ENCODE measurements at regions not wholly inside any gene's neighbourhood (a gene's known extent, or its start where the extent isn't known, plus 50 kb on each side); places are given as distances from the start of the nearest gene placed in this dataset.

DNA sequence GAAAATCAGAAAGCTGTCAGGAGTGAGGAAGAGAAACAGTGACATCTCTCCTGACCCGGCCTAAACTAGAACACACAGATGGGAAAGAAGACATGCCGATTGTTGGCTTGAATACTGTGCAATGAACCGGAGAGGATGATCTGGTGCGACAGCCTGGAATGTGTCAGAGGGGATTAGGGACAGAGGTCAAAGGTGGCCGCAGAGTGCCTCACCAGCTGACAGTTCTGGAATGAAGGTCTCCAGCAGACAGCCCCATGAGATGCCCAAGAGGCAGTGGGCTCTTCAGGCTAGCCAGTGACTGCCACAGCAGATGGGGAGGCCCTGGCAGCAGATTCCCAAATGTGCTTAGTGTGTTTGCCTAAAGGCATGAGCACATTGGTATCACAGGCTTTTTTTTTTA is 623.2 kb downstream of the CDH8 start:
- no peaks in the 10 kb centered on the region for H3F3A ChIP-seq (replicated peaks; ENCODE audit: low read depth)
- no peaks in the 10 kb centered on the region for H3K27me3 ChIP-seq (ENCODE audit: insufficient read depth)
- no peaks in the 10 kb centered on the region for H3K36me3 Mint-ChIP-seq (ENCODE audit: low read depth)
- no peaks in the 10 kb centered on the region for H3K79me2 ChIP-seq (replicated peaks; ENCODE audit: insufficient read depth)
- H3K4me1 ChIP-seq (ENCODE audit: insufficient read depth) = no peaks in the 10 kb centered on the region
- ATAC-seq (no peak), DNase-seq (ENCODE audit: low spot score) (no peak)
- H3K9me2 ChIP-seq (ENCODE audit: insufficient read depth) = no peaks in the 10 kb centered on the region
- no peak overlapping the region for H3K4me3 Mint-ChIP-seq
- H3K9me3 Mint-ChIP-seq = no peaks in the 10 kb centered on the region
- H3K4me2 ChIP-seq = no peak overlapping the region
- no peak overlapping the region for H2AFZ ChIP-seq
- no peaks in the 10 kb centered on the region for H4K20me1 ChIP-seq (replicated peaks; ENCODE audit: insufficient read depth)
- no peak overlapping the region for H3K4me3 ChIP-seq
- H3K27ac Mint-ChIP-seq = no peak overlapping the region
- no peaks in the 10 kb centered on the region for H3K36me3 ChIP-seq (ENCODE audit: insufficient read depth)
- H3K27me3 Mint-ChIP-seq (ENCODE audit: insufficient read depth, low read depth, poor library complexity) = no peaks in the 10 kb centered on the region
- TF ChIP-seq, protein P1, sequence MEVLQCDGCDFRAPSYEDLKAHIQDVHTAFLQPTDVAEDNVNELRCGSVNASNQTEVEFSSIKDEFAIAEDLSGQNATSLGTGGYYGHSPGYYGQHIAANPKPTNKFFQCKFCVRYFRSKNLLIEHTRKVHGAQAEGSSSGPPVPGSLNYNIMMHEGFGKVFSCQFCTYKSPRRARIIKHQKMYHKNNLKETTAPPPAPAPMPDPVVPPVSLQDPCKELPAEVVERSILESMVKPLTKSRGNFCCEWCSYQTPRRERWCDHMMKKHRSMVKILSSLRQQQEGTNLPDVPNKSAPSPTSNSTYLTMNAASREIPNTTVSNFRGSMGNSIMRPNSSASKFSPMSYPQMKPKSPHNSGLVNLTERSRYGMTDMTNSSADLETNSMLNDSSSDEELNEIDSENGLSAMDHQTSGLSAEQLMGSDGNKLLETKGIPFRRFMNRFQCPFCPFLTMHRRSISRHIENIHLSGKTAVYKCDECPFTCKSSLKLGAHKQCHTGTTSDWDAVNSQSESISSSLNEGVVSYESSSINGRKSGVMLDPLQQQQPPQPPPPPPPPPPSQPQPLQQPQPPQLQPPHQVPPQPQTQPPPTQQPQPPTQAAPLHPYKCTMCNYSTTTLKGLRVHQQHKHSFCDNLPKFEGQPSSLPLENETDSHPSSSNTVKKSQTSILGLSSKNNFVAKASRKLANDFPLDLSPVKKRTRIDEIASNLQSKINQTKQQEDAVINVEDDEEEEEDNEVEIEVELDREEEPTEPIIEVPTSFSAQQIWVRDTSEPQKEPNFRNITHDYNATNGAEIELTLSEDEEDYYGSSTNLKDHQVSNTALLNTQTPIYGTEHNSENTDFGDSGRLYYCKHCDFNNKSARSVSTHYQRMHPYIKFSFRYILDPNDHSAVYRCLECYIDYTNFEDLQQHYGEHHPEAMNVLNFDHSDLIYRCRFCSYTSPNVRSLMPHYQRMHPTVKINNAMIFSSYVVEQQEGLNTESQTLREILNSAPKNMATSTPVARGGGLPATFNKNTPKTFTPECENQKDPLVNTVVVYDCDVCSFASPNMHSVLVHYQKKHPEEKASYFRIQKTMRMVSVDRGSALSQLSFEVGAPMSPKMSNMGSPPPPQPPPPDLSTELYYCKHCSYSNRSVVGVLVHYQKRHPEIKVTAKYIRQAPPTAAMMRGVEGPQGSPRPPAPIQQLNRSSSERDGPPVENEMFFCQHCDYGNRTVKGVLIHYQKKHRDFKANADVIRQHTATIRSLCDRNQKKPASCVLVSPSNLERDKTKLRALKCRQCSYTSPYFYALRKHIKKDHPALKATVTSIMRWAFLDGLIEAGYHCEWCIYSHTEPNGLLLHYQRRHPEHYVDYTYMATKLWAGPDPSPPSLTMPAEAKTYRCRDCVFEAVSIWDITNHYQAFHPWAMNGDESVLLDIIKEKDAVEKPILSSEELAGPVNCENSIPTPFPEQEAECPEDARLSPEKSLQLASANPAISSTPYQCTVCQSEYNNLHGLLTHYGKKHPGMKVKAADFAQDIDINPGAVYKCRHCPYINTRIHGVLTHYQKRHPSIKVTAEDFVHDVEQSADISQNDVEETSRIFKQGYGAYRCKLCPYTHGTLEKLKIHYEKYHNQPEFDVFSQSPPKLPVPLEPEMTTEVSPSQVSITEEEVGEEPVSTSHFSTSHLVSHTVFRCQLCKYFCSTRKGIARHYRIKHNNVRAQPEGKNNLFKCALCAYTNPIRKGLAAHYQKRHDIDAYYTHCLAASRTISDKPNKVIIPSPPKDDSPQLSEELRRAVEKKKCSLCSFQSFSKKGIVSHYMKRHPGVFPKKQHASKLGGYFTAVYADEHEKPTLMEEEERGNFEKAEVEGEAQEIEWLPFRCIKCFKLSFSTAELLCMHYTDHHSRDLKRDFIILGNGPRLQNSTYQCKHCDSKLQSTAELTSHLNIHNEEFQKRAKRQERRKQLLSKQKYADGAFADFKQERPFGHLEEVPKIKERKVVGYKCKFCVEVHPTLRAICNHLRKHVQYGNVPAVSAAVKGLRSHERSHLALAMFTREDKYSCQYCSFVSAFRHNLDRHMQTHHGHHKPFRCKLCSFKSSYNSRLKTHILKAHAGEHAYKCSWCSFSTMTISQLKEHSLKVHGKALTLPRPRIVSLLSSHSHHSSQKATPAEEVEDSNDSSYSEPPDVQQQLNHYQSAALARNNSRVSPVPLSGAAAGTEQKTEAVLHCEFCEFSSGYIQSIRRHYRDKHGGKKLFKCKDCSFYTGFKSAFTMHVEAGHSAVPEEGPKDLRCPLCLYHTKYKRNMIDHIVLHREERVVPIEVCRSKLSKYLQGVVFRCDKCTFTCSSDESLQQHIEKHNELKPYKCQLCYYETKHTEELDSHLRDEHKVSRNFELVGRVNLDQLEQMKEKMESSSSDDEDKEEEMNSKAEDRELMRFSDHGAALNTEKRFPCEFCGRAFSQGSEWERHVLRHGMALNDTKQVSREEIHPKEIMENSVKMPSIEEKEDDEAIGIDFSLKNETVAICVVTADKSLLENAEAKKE (CRISPR knock-in tag; IDR thresholded peaks at IDR 0.05) = no peak
- TF ChIP-seq STAT1 (IDR thresholded peaks at IDR 0.05; ENCODE audit: unreplicated experiment) = no peak
- no peak for TF ChIP-seq REST (IDR thresholded peaks at IDR 0.05; ENCODE audit: unreplicated experiment)
- TF ChIP-seq POLR2AphosphoS5 (IDR thresholded peaks at IDR 0.05; ENCODE audit: low read depth) = no peak
- no peak for TF ChIP-seq ZNF331 (CRISPR knock-in tag; IDR thresholded peaks at IDR 0.05; ENCODE audit: low read depth)
- no peak for TF ChIP-seq NANOG (IDR thresholded peaks at IDR 0.05; ENCODE audit: borderline replicate concordance)
- no peak for TF ChIP-seq EZH2 (IDR thresholded peaks at IDR 0.05; ENCODE audit: low read depth, unreplicated experiment)
- no peak for TF ChIP-seq ZNF114 (CRISPR knock-in tag; IDR thresholded peaks at IDR 0.05)
- no peak for TF ChIP-seq JUNB (IDR thresholded peaks at IDR 0.05; ENCODE audit: unreplicated experiment)
- TF ChIP-seq, protein P2, sequence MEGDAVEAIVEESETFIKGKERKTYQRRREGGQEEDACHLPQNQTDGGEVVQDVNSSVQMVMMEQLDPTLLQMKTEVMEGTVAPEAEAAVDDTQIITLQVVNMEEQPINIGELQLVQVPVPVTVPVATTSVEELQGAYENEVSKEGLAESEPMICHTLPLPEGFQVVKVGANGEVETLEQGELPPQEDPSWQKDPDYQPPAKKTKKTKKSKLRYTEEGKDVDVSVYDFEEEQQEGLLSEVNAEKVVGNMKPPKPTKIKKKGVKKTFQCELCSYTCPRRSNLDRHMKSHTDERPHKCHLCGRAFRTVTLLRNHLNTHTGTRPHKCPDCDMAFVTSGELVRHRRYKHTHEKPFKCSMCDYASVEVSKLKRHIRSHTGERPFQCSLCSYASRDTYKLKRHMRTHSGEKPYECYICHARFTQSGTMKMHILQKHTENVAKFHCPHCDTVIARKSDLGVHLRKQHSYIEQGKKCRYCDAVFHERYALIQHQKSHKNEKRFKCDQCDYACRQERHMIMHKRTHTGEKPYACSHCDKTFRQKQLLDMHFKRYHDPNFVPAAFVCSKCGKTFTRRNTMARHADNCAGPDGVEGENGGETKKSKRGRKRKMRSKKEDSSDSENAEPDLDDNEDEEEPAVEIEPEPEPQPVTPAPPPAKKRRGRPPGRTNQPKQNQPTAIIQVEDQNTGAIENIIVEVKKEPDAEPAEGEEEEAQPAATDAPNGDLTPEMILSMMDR (conservative IDR thresholded peaks at IDR 0.05; ENCODE audit: low read depth in 2 of 2) = no peak
- no peak for TF ChIP-seq CREB1 (CRISPR knock-in tag; IDR thresholded peaks at IDR 0.05; ENCODE audit: low read depth)
- no peak overlapping the region for H3K27ac ChIP-seq (ENCODE audit: low read depth)
- peaks cover 5% of the 10 kb centered on the region; the same call in 2 of the 3 replicates for H3K4me1 Mint-ChIP-seq
